ENCODE measurements at regions not wholly inside any gene's neighbourhood (a gene's known extent, or its start where the extent isn't known, plus 50 kb on each side); places are given as distances from the start of the nearest gene placed in this dataset.
A peak's percentile ranks its signal among the peaks of the same experiment; 100 is the strongest.
"Not testable (repeated sequence)": the region's sequence is repeated elsewhere in the genome, so short reads cannot be mapped to it uniquely, and the experiment has no call there.

- no peak overlapping the region for H3K4me3 Mint-ChIP-seq
- no peak overlapping the region for H3K27ac Mint-ChIP-seq
- ChIA-PET POLR2A (no interaction called here), CTCF (no interaction called here)
- intact Hi-C loops (cut with micrococcal nuclease) = no loop called here
- no peaks in the 10 kb centered on the region for H3K36me3 Mint-ChIP-seq (ENCODE audit: low read depth)
- no peaks in the 10 kb centered on the region for H3K4me1 Mint-ChIP-seq (ENCODE audit: low read depth)
- H3K27me3 Mint-ChIP-seq = no peaks in the 10 kb centered on the region
- no peak for ATAC-seq
- TF ChIP-seq CTCF (IDR thresholded peaks at IDR 0.05) = no peak
- H3K9me3 Mint-ChIP-seq = no peaks in the 10 kb centered on the region
- DNase-seq = no peak
These were observed 164.5 kb upstream of the SLC24A3 start for GRCh38 chr20:19047951-19048296.

- TF ChIP-seq CTCF (IDR thresholded peaks at IDR 0.05) = no peak
- ChIA-PET POLR2A (no interaction called here), CTCF (no interaction called here)
- no peaks in the 10 kb centered on the region for H3K27me3 Mint-ChIP-seq
- ATAC-seq (no peak), DNase-seq (no peak)
- H3K27ac Mint-ChIP-seq = no peak overlapping the region
- H3K4me1 Mint-ChIP-seq (ENCODE audit: low read depth) = no peaks in the 10 kb centered on the region
- no peak overlapping the region for H3K4me3 Mint-ChIP-seq
- intact Hi-C loops (cut with micrococcal nuclease) = no loop called here
- no peaks in the 10 kb centered on the region for H3K9me3 Mint-ChIP-seq
- H3K36me3 Mint-ChIP-seq (ENCODE audit: low read depth) = no peaks in the 10 kb centered on the region
These were observed 163.4 kb upstream of the SLC24A3 start for GRCh38 chr20:19048995-19049501.

- H3K9me3 Mint-ChIP-seq = no peaks in the 10 kb centered on the region
- no peak overlapping the region for H3K27ac Mint-ChIP-seq
- no peak for TF ChIP-seq CTCF (IDR thresholded peaks at IDR 0.05)
- H3K4me3 Mint-ChIP-seq = no peak overlapping the region
- ChIA-PET CTCF (no interaction called here), POLR2A (no interaction called here)
- H3K4me1 Mint-ChIP-seq (ENCODE audit: low read depth) = no peaks in the 10 kb centered on the region
- intact Hi-C loops (cut with micrococcal nuclease) = no loop called here
- ATAC-seq (no peak), DNase-seq (no peak)
- H3K36me3 Mint-ChIP-seq (ENCODE audit: low read depth) = no peaks in the 10 kb centered on the region
- no peaks in the 10 kb centered on the region for H3K27me3 Mint-ChIP-seq
These were observed 162.9 kb upstream of the SLC24A3 start for GRCh38 chr20:19049514-19049913.

GRCh38 chr20:19056909-19057308, 155.5 kb upstream of the SLC24A3 start:
- intact Hi-C loops (cut with micrococcal nuclease) = no loop called here
- Mint-ChIP-seq H3K27me3 (no peaks in the 10 kb centered on the region), H3K36me3 (ENCODE audit: low read depth) (no peaks in the 10 kb centered on the region), H3K27ac (no peak overlapping the region), H3K9me3 (peaks cover 15% of the 10 kb centered on the region), H3K4me1 (ENCODE audit: low read depth) (no peaks in the 10 kb centered on the region), H3K4me3 (no peak overlapping the region)
- CTCF ChIA-PET = interaction anchor here (0.8 to 2.4 kb wide), 2 partner anchors 10 to 424 kb away, joined by 3 to 9 read pairs; no protein-coding TSS in a partner anchor
- POLR2A ChIA-PET = no interaction called here
- peak; percentile 44 for TF ChIP-seq CTCF (IDR thresholded peaks at IDR 0.05)
- DNase-seq = peak; percentile 33
- ATAC-seq = no peak

GRCh38 chr20:19064788-19065187, 147.7 kb upstream of the SLC24A3 start:
- DNase-seq; H3K27ac Mint-ChIP-seq; POLR2A ChIA-PET; ATAC-seq; intact Hi-C loops (cut with micrococcal nuclease); H3K27me3 Mint-ChIP-seq; CTCF ChIA-PET; H3K4me3 Mint-ChIP-seq; H3K36me3 Mint-ChIP-seq (ENCODE audit: low read depth); H3K4me1 Mint-ChIP-seq (ENCODE audit: low read depth): not testable (repeated sequence)
- H3K9me3 Mint-ChIP-seq = peaks cover 40% of the 10 kb centered on the region

GRCh38 chr20:19067986-19068385, 144.5 kb upstream of the SLC24A3 start:
- no peaks in the 10 kb centered on the region for H3K27me3 Mint-ChIP-seq
- no peak overlapping the region for H3K27ac Mint-ChIP-seq
- peaks cover 20% of the 10 kb centered on the region for H3K9me3 Mint-ChIP-seq
- no peaks in the 10 kb centered on the region for H3K36me3 Mint-ChIP-seq (ENCODE audit: low read depth)
- H3K4me3 Mint-ChIP-seq = no peak overlapping the region
- CTCF ChIA-PET = interaction anchor here (1.4 kb wide), 1 partner anchor 11 kb away, joined by 3 read pairs; no protein-coding TSS in a partner anchor
- POLR2A ChIA-PET = interaction anchor here (0.8 kb wide), 1 partner anchor 139 kb away, joined by 4 read pairs; no protein-coding TSS in a partner anchor
- no peaks in the 10 kb centered on the region for H3K4me1 Mint-ChIP-seq (ENCODE audit: low read depth)
- DNase-seq (no peak), ATAC-seq (no peak)
- no peak for TF ChIP-seq CTCF (IDR thresholded peaks at IDR 0.05)
- intact Hi-C loops (cut with micrococcal nuclease) = no loop called here
